ENCODE measurements at regions not wholly inside any gene's neighbourhood (a gene's known extent, or its start where the extent isn't known, plus 50 kb on each side); places are given as distances from the start of the nearest gene placed in this dataset.
"Not testable (repeated sequence)": the region's sequence is repeated elsewhere in the genome, so short reads cannot be mapped to it uniquely, and the experiment has no call there.

DNA sequence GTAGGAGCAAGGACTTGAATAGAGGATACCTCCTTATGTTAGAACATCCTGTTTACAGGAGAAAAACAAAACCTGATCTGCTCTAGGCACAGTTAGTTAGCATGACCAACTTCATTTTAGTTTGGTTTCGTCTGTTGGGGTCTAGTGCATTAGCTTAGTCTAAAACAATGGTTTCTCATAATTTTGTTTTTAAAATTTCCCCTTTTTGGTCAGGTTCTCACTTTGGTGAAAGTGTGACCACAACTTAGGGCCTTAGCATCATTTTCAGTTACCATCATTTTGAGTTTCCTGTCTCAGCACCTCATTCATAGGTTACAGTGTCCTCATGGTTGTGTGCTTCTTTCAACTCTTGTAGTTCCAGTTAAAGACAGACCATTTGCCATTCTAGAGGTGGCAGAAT lies 1277.0 kb upstream of the SLC39A10 start:
- H3K9me3 ChIP-seq (replicated peaks; ENCODE audit: control insufficient read depth, insufficient read depth, low read length), result peaks cover 2% of the 10 kb centered on the region
- H3K9ac ChIP-seq (replicated peaks; ENCODE audit: extremely low read depth, insufficient read depth, low read length), result no peak overlapping the region
- H3K36me3 ChIP-seq (ENCODE audit: control insufficient read depth in 2 of 2, extremely low read depth in 1 of 2, insufficient read depth in 2 of 2, low read length in 2 of 2), result no peaks in the 10 kb centered on the region
- no peaks in the 10 kb centered on the region for H3K79me2 ChIP-seq (ENCODE audit: control insufficient read depth, insufficient read depth, low read length)
- no peak overlapping the region for H3K4me2 ChIP-seq (ENCODE audit: insufficient read depth, low read length)
- intact Hi-C loops (cut with micrococcal nuclease), result no loop called here
- H2AFZ ChIP-seq (ENCODE audit: low read depth, low read length), result no peak overlapping the region
- H3K4me1 ChIP-seq (ENCODE audit: control insufficient read depth, extremely low read depth, insufficient read depth, low read length), result no peaks in the 10 kb centered on the region
- no peaks in the 10 kb centered on the region for H3K27me3 ChIP-seq (ENCODE audit: control insufficient read depth in 2 of 2, insufficient read depth in 2 of 2, low read length in 2 of 2)
- ChIA-PET CTCF (no interaction called here), POLR2A (no interaction called here)
- dilution Hi-C loops (cut with MboI; ENCODE audit: extremely low pct_ligation_motif_present, low sequenced_read_pairs), result no loop called here
- no peak overlapping the region for H3K27ac ChIP-seq (ENCODE audit: insufficient read depth, low read depth, low read length)
- DNase-seq (ENCODE audit: low read depth, low spot score) (no peak), FAIRE-seq (no peak)
- no peaks in the 10 kb centered on the region for H3K9me1 ChIP-seq (replicated peaks; ENCODE audit: control insufficient read depth, extremely low read depth, insufficient read depth, low read length)
- TF ChIP-seq GATA2 (IDR thresholded peaks at IDR 0.05; ENCODE audit: insufficient read depth, insufficient read length, low read depth, low read length) (no peak), FOS (IDR thresholded peaks at IDR 0.05; ENCODE audit: borderline replicate concordance, insufficient read depth, low read length) (no peak), POLR2A (IDR thresholded peaks at IDR 0.05; ENCODE audit: low read depth, low read length) (no peak), MYC (IDR thresholded peaks at IDR 0.05; ENCODE audit: low read depth, low read length) (no peak), JUN (IDR thresholded peaks at IDR 0.05; ENCODE audit: borderline replicate concordance, insufficient read depth, insufficient read length, low read depth) (no peak), POLR2AphosphoS5 (IDR thresholded peaks at IDR 0.05; ENCODE audit: insufficient read depth, low read depth, low read length) (no peak), EZH2 (IDR thresholded peaks at IDR 0.05; ENCODE audit: borderline replicate concordance, low read depth, low read length, severe bottlenecking) (no peak)
- TF ChIP-seq, protein P1, sequence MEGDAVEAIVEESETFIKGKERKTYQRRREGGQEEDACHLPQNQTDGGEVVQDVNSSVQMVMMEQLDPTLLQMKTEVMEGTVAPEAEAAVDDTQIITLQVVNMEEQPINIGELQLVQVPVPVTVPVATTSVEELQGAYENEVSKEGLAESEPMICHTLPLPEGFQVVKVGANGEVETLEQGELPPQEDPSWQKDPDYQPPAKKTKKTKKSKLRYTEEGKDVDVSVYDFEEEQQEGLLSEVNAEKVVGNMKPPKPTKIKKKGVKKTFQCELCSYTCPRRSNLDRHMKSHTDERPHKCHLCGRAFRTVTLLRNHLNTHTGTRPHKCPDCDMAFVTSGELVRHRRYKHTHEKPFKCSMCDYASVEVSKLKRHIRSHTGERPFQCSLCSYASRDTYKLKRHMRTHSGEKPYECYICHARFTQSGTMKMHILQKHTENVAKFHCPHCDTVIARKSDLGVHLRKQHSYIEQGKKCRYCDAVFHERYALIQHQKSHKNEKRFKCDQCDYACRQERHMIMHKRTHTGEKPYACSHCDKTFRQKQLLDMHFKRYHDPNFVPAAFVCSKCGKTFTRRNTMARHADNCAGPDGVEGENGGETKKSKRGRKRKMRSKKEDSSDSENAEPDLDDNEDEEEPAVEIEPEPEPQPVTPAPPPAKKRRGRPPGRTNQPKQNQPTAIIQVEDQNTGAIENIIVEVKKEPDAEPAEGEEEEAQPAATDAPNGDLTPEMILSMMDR (IDR thresholded peaks at IDR 0.05; ENCODE audit: extremely low read depth in 1 of 2, insufficient read depth in 1 of 2, low read depth in 1 of 2, low read length in 2 of 2), result no peak
- TF ChIP-seq, protein P2, sequence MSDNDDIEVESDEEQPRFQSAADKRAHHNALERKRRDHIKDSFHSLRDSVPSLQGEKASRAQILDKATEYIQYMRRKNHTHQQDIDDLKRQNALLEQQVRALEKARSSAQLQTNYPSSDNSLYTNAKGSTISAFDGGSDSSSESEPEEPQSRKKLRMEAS (IDR thresholded peaks at IDR 0.05; ENCODE audit: insufficient read depth, insufficient read length), result no peak
- H4K20me1 ChIP-seq (replicated peaks; ENCODE audit: control insufficient read depth, extremely low read depth, insufficient read depth, low read length), result no peaks in the 10 kb centered on the region
- H3K4me3 ChIP-seq (replicated peaks in 1 of 3; ENCODE audit: insufficient read depth in 1 of 3, low read depth in 1 of 3, low read length in 3 of 3), result no peak overlapping the region
- no TSS peak for BruUV-seq (replicated peaks)

DNA sequence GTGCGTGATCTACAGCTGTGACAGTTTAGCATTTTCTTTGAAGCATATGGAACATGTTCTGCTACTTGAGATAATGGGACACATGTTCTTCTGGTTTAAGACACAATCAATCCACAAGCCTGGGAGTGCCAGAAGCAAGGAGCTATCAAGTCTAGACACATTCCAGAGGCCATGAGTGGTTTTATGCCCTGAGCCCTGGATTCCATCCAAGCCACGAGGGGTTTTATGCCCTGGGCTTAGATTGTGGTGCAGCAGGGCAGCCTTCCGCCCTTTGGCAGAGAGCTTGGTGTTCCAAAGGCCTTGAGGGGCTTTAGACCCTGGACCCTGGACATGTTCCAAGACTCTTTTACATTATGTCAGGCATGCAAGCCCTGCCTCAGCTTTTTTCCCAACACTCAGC lies 1289.6 kb upstream of the SLC39A10 start:
- H3K9ac ChIP-seq (replicated peaks; ENCODE audit: extremely low read depth, insufficient read depth, low read length); H3K27me3 ChIP-seq (ENCODE audit: control insufficient read depth in 2 of 2, insufficient read depth in 2 of 2, low read length in 2 of 2); intact Hi-C loops (cut with micrococcal nuclease); H3K9me1 ChIP-seq (replicated peaks; ENCODE audit: control insufficient read depth, extremely low read depth, insufficient read depth, low read length); H3K9me3 ChIP-seq (replicated peaks; ENCODE audit: control insufficient read depth, insufficient read depth, low read length); H3K36me3 ChIP-seq (ENCODE audit: control insufficient read depth in 2 of 2, extremely low read depth in 1 of 2, insufficient read depth in 2 of 2, low read length in 2 of 2); H2AFZ ChIP-seq (ENCODE audit: low read depth, low read length); POLR2A ChIA-PET; H3K27ac ChIP-seq (ENCODE audit: insufficient read depth, low read depth, low read length); CTCF ChIA-PET; H3K79me2 ChIP-seq (ENCODE audit: control insufficient read depth, insufficient read depth, low read length); DNase-seq (ENCODE audit: low read depth, low spot score); H3K4me3 ChIP-seq (replicated peaks in 1 of 3; ENCODE audit: insufficient read depth in 1 of 3, low read depth in 1 of 3, low read length in 3 of 3); FAIRE-seq; dilution Hi-C loops (cut with MboI; ENCODE audit: extremely low pct_ligation_motif_present, low sequenced_read_pairs); H3K4me2 ChIP-seq (ENCODE audit: insufficient read depth, low read length); H3K4me1 ChIP-seq (ENCODE audit: control insufficient read depth, extremely low read depth, insufficient read depth, low read length); H4K20me1 ChIP-seq (replicated peaks; ENCODE audit: control insufficient read depth, extremely low read depth, insufficient read depth, low read length); BruUV-seq (replicated peaks): not testable (repeated sequence)

Data from endothelial cell of umbilical vein (primary cell).